ENCODE measurements at regions not wholly inside any gene's neighbourhood (a gene's known extent, or its start where the extent isn't known, plus 50 kb on each side); places are given as distances from the start of the nearest gene placed in this dataset.

GRCh38 chr12:17352164-17352563 is 737.8 kb downstream of the RERGL start:
- Mint-ChIP-seq H3K36me3 (no peaks in the 10 kb centered on the region), H3K4me1 (no peaks in the 10 kb centered on the region), H3K27me3 (no peaks in the 10 kb centered on the region), H3K27ac (no peak overlapping the region), H3K4me3 (no peak overlapping the region), H3K9me3 (peaks cover 4% of the 10 kb centered on the region)
- DNase-seq = no peak

GRCh38 chr12:17348311-17348710 is 741.7 kb downstream of the RERGL start:
- peaks cover 3% of the 10 kb centered on the region for H3K9me3 Mint-ChIP-seq
- no peak for DNase-seq
- H3K27me3 Mint-ChIP-seq = no peaks in the 10 kb centered on the region
- H3K27ac Mint-ChIP-seq = no peak overlapping the region
- H3K36me3 Mint-ChIP-seq = no peaks in the 10 kb centered on the region
- no peak overlapping the region for H3K4me3 Mint-ChIP-seq
- H3K4me1 Mint-ChIP-seq = no peaks in the 10 kb centered on the region

GRCh38 chr12:17344649-17345048 is 738.7 kb upstream of the LMO3 start:
- Mint-ChIP-seq H3K27me3 (no peaks in the 10 kb centered on the region), H3K4me3 (no peak overlapping the region), H3K4me1 (no peaks in the 10 kb centered on the region), H3K36me3 (no peaks in the 10 kb centered on the region), H3K9me3 (peaks cover 7% of the 10 kb centered on the region), H3K27ac (no peak overlapping the region)
- no peak for DNase-seq

- Mint-ChIP-seq H3K36me3 (no peaks in the 10 kb centered on the region), H3K4me3 (no peak overlapping the region), H3K9me3 (peaks cover 5% of the 10 kb centered on the region), H3K4me1 (no peaks in the 10 kb centered on the region), H3K27me3 (no peaks in the 10 kb centered on the region), H3K27ac (no peak overlapping the region)
- DNase-seq = no peak
These were observed 736.5 kb upstream of the LMO3 start for GRCh38 chr12:17342381-17342961.

GRCh38 chr12:17335487-17335886 is 729.5 kb upstream of the LMO3 start:
- no peak overlapping the region for H3K27ac Mint-ChIP-seq
- H3K27me3 Mint-ChIP-seq = no peaks in the 10 kb centered on the region
- H3K36me3 Mint-ChIP-seq = no peaks in the 10 kb centered on the region
- no peaks in the 10 kb centered on the region for H3K4me1 Mint-ChIP-seq
- no peak for DNase-seq
- no peak overlapping the region for H3K4me3 Mint-ChIP-seq
- H3K9me3 Mint-ChIP-seq = peaks cover 7% of the 10 kb centered on the region

- H3K4me1 Mint-ChIP-seq = no peaks in the 10 kb centered on the region
- no peak overlapping the region for H3K27ac Mint-ChIP-seq
- no peak for DNase-seq
- peaks cover 9% of the 10 kb centered on the region for H3K9me3 Mint-ChIP-seq
- no peaks in the 10 kb centered on the region for H3K27me3 Mint-ChIP-seq
- H3K4me3 Mint-ChIP-seq = no peak overlapping the region
- no peaks in the 10 kb centered on the region for H3K36me3 Mint-ChIP-seq
These were observed 728.8 kb upstream of the LMO3 start for GRCh38 chr12:17334784-17335183.

GRCh38 chr12:17333287-17333686 is 727.3 kb upstream of the LMO3 start:
- Mint-ChIP-seq H3K27me3 (no peaks in the 10 kb centered on the region), H3K9me3 (peaks cover 11% of the 10 kb centered on the region), H3K27ac (no peak overlapping the region), H3K4me1 (no peaks in the 10 kb centered on the region), H3K4me3 (no peak overlapping the region), H3K36me3 (no peaks in the 10 kb centered on the region)
- DNase-seq = no peak

- Mint-ChIP-seq H3K27me3 (no peaks in the 10 kb centered on the region), H3K4me1 (no peaks in the 10 kb centered on the region), H3K27ac (no peak overlapping the region), H3K36me3 (no peaks in the 10 kb centered on the region), H3K9me3 (peaks cover 4% of the 10 kb centered on the region), H3K4me3 (no peak overlapping the region)
- no peak for DNase-seq
These were observed 720.7 kb upstream of the LMO3 start for GRCh38 chr12:17326649-17327048.

GRCh38 chr12:17322090-17322489 is 716.1 kb upstream of the LMO3 start:
- H3K27ac Mint-ChIP-seq = no peak overlapping the region
- no peaks in the 10 kb centered on the region for H3K4me1 Mint-ChIP-seq

GRCh38 chr12:17304503-17305347 is 698.8 kb upstream of the LMO3 start:
- no peak overlapping the region for H3K27ac Mint-ChIP-seq
- DNase-seq = no peak
- peaks cover 10% of the 10 kb centered on the region for H3K9me3 Mint-ChIP-seq
- no peaks in the 10 kb centered on the region for H3K27me3 Mint-ChIP-seq
- no peak overlapping the region for H3K4me3 Mint-ChIP-seq
- H3K36me3 Mint-ChIP-seq = no peaks in the 10 kb centered on the region
- H3K4me1 Mint-ChIP-seq = no peaks in the 10 kb centered on the region

More at GRCh38 chr12:17322090-17322489, 716.1 kb upstream of the LMO3 start:
- Mint-ChIP-seq H3K4me3 (no peak overlapping the region), H3K36me3 (no peaks in the 10 kb centered on the region), H3K9me3 (peaks cover 10% of the 10 kb centered on the region), H3K27me3 (no peaks in the 10 kb centered on the region)
- no peak for DNase-seq

GRCh38 chr12:17302001-17302400 is 696.0 kb upstream of the LMO3 start:
- Mint-ChIP-seq H3K27ac (no peak overlapping the region), H3K36me3 (no peaks in the 10 kb centered on the region), H3K4me3 (no peak overlapping the region), H3K27me3 (no peaks in the 10 kb centered on the region), H3K9me3 (peaks cover 10% of the 10 kb centered on the region), H3K4me1 (no peaks in the 10 kb centered on the region)
- no peak for DNase-seq

- no peak for DNase-seq
- no peaks in the 10 kb centered on the region for H3K4me1 Mint-ChIP-seq
- H3K27ac Mint-ChIP-seq = no peak overlapping the region
- no peaks in the 10 kb centered on the region for H3K27me3 Mint-ChIP-seq
- no peak overlapping the region for H3K4me3 Mint-ChIP-seq
- H3K9me3 Mint-ChIP-seq = peaks cover 10% of the 10 kb centered on the region
- H3K36me3 Mint-ChIP-seq = no peaks in the 10 kb centered on the region
These were observed 695.6 kb upstream of the LMO3 start for GRCh38 chr12:17301544-17301943.

- Mint-ChIP-seq H3K4me3 (no peak overlapping the region), H3K4me1 (no peaks in the 10 kb centered on the region), H3K27me3 (no peaks in the 10 kb centered on the region), H3K9me3 (peaks cover 1% of the 10 kb centered on the region), H3K27ac (no peak overlapping the region), H3K36me3 (no peaks in the 10 kb centered on the region)
- DNase-seq = no peak
These were observed 690.9 kb upstream of the LMO3 start for GRCh38 chr12:17296882-17297281.

GRCh38 chr12:17286874-17287273 is 680.9 kb upstream of the LMO3 start:
- H3K4me3 Mint-ChIP-seq = no peak overlapping the region
- no peak overlapping the region for H3K27ac Mint-ChIP-seq
- peaks cover 10% of the 10 kb centered on the region for H3K9me3 Mint-ChIP-seq
- no peaks in the 10 kb centered on the region for H3K27me3 Mint-ChIP-seq
- DNase-seq = no peak
- H3K4me1 Mint-ChIP-seq = no peaks in the 10 kb centered on the region
- H3K36me3 Mint-ChIP-seq = no peaks in the 10 kb centered on the region

- Mint-ChIP-seq H3K27me3 (no peaks in the 10 kb centered on the region), H3K27ac (no peak overlapping the region), H3K36me3 (no peaks in the 10 kb centered on the region), H3K4me3 (no peak overlapping the region), H3K4me1 (no peaks in the 10 kb centered on the region), H3K9me3 (peaks cover 10% of the 10 kb centered on the region)
- no peak for DNase-seq
These were observed 678.9 kb upstream of the LMO3 start for GRCh38 chr12:17284873-17285272.

GRCh38 chr12:17283563-17283962 is 677.6 kb upstream of the LMO3 start:
- Mint-ChIP-seq H3K27ac (no peak overlapping the region), H3K36me3 (no peaks in the 10 kb centered on the region), H3K9me3 (peaks cover 10% of the 10 kb centered on the region), H3K27me3 (no peaks in the 10 kb centered on the region), H3K4me1 (no peaks in the 10 kb centered on the region), H3K4me3 (no peak overlapping the region)
- no peak for DNase-seq
